ENCODE measurements at regions not wholly inside any gene's neighbourhood (a gene's known extent, or its start where the extent isn't known, plus 50 kb on each side); places are given as distances from the start of the nearest gene placed in this dataset. TPM values are rescaled to one million over a fixed set of nuclear protein-coding genes. Genes with fewer than 3 reads are reported as not detected.

Small RNA genes lying in the stretch of these regions (small RNA-seq; reads per million reads assigned to genes)
- gene RN7SL484P (ENCODE audit: low read depth): not detected
